Testis (tissue), 2 donors: ENCODE measurements at regions not wholly inside any gene's neighbourhood (a gene's known extent, or its start where the extent isn't known, plus 50 kb on each side); places are given as distances from the start of the nearest gene placed in this dataset.

Experiments
- CTCF ChIP-seq, 3 experiments: fragments of 450-650 bp in 2 of 3; fragments of 200-600 bp in 1 of 3; sonication (generic) in 1 of 3; IDR thresholded peaks; one replicate each; pipeline ENCODE4 v1.5.1; 2016 to 2019; ENCODE audit warnings: antibody characterized with exemption in 3 of 3, mild to moderate bottlenecking in 2 of 3, moderate library complexity in 1 of 3
- POLR2A ChIP-seq: fragments of 450-650 bp; IDR thresholded peaks from one replicate; pipeline ENCODE4 v1.6.1; 2017; ENCODE audit warnings: antibody characterized with exemption, mild to moderate bottlenecking, moderate library complexity

GRCh38 chr9:102035929-102036328, 297.5 kb upstream of the GRIN3A start:
- TF ChIP-seq CTCF (IDR thresholded peaks at IDR 0.05) (no peak), POLR2A (no peak)
